Panc1 (cell line): ENCODE measurements at regions not wholly inside any gene's neighbourhood (a gene's known extent, or its start where the extent isn't known, plus 50 kb on each side); places are given as distances from the start of the nearest gene placed in this dataset.
A peak's percentile ranks its signal among the peaks of the same experiment; 100 is the strongest.

Experiments used
- ATAC-seq: fragments of 200-7000 bp; cut with Tn5 transposase; 2 replicates; pipeline ENCODE4 v1.9.1; 2020; ENCODE audit warnings: mild to moderate bottlenecking, moderate library complexity
- BruUV-seq: library from RNA; stranded (reverse); fragments of 400-500 nt; replicated peaks from 2 replicates; lab custom pipeline; 2021; lab: Mats Ljungman, UMichigan
- CTCF ChIA-PET: fragments of 300-600 bp; sonication (Branson Sonifier 250); formaldehyde crosslinking; loops from one replicate; lab custom pipeline; 2022; ENCODE audit warnings: antibody characterized with exemption; lab: Charles Lee
- POLR2A ChIA-PET: fragments of 300-600 bp; sonication (Branson Sonifier 250); formaldehyde crosslinking; loops from one replicate; lab custom pipeline; 2022; ENCODE audit warnings: antibody characterized with exemption; lab: Charles Lee
- DNase-seq: peaks from one replicate; pipeline ENCODE4 v3.0.0-alpha.2; 2010; ENCODE audit warnings: low read depth, low spot score
- H3K27ac ChIP-seq: 2 replicates; pipeline ENCODE4 v1.5.1; 2011; ENCODE audit warnings: mild to moderate bottlenecking, low read length, inconsistent platforms
- H3K27me3 ChIP-seq: fragments of 200-500 bp; sonication (Bioruptor generic); 2 replicates; pipeline ENCODE4 v1.6.0; 2014; ENCODE audit warnings: low read length, inconsistent platforms; ENCODE audit not compliant: control insufficient read depth, insufficient read depth
- H3K36me3 ChIP-seq: fragments of 200-500 bp; sonication (Bioruptor generic); 2 replicates; pipeline ENCODE4 v1.5.1; 2014; ENCODE audit warnings: inconsistent platforms, mild to moderate bottlenecking, low read length, moderate library complexity; ENCODE audit not compliant: control insufficient read depth, insufficient read depth
- H3K4me1 ChIP-seq: 2 replicates; pipeline ENCODE4 v1.5.1; 2011; ENCODE audit warnings: inconsistent platforms, mild to moderate bottlenecking, low read length, moderate library complexity; ENCODE audit not compliant: control insufficient read depth, insufficient read depth
- H3K4me3 ChIP-seq, 2 experiments: 2 replicates each; pipeline ENCODE4 v1.5.1; 2011 to 2012; ENCODE audit warnings: low read depth in 2 of 2, low read length in 2 of 2, mild to moderate bottlenecking in 2 of 2, inconsistent platforms in 1 of 2, moderate library complexity in 1 of 2
- H3K9me3 ChIP-seq: fragments of 200-500 bp; sonication (Bioruptor generic); 2 replicates; pipeline ENCODE4 v1.5.1; 2014; ENCODE audit warnings: low read depth, mild to moderate bottlenecking, inconsistent platforms, low read length, moderate library complexity; ENCODE audit not compliant: control insufficient read depth, insufficient read depth
- POLR2AphosphoS5 ChIP-seq: IDR thresholded peaks from 2 replicates; pipeline ENCODE4 v1.6.1; 2012; ENCODE audit warnings: mild to moderate bottlenecking, low read depth, low read length, moderate library complexity
- SIN3A ChIP-seq: IDR thresholded peaks from 2 replicates; pipeline ENCODE4 v1.6.1; 2012; ENCODE audit warnings: low read depth, mild to moderate bottlenecking, low read length, moderate library complexity, borderline replicate concordance; ENCODE audit not compliant: insufficient read depth
- TCF7L2 ChIP-seq: IDR thresholded peaks from 2 replicates; pipeline ENCODE4 v1.6.1; 2011; ENCODE audit warnings: mild to moderate bottlenecking, low read depth, low read length, inconsistent platforms
- in situ Hi-C: cut with HindIII; loops from 2 replicates; pipeline ENCODE4 v1.10.0; 2016; ENCODE audit warnings: low sequenced_read_pairs, low pct_unique_long_range_greater_than_20kb
- intact Hi-C: fragments of 100-400 bp; cut with micrococcal nuclease; formaldehyde crosslinking; loops from one replicate; pipeline ENCODE4 v1.10.0; 2022; ENCODE audit not compliant: unreplicated experiment
- TF ChIP-seq, protein P1 (sequence below): fragments of 450-650 bp; IDR thresholded peaks from 2 replicates; pipeline ENCODE4 v1.5.1; 2017; ENCODE audit warnings: mild to moderate bottlenecking
- TF ChIP-seq, protein P2 (sequence below), 2 experiments: IDR thresholded peaks; 2 replicates each; pipeline ENCODE4 v1.6.1; 2011 to 2012; ENCODE audit warnings: low read depth in 2 of 2, control low read depth in 1 of 2, low read length in 1 of 2, mild to moderate bottlenecking in 1 of 2, moderate library complexity in 1 of 2; ENCODE audit not compliant: insufficient read depth in 1 of 2

DNA sequence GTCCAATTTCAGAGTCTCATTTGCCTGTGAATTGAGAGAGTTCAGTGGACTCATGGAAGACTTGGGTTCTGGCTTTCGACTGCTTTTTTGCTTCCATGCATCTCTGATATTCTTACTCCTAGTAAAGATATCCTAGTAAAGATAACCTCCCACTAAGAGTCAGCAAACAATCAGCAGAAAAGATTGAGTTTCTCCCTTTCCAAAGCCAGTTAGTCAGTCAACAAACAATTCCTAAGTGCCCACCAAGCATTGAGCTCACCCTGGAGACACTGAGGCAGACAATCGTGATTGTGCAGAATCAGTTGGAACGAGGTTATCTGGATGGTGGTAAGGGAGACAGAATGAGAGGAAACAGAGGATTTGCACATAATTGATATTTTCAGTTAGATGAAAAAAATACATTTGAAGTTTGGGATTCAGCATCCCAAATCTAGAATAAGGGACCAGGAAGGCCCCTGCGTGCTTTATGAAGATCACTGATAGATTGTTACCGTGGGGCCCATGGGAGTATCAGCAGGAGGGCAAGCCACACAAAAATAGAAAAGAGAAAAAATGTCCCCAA lies 99.7 kb upstream of the SLC38A2 start:
- H3K9me3 ChIP-seq: no peaks in the 10 kb centered on the region; the same call in 1 of the 2 replicates
- TF ChIP-seq TCF7L2: no peak
- TF ChIP-seq SIN3A: no peak
- TF ChIP-seq, protein P1, sequence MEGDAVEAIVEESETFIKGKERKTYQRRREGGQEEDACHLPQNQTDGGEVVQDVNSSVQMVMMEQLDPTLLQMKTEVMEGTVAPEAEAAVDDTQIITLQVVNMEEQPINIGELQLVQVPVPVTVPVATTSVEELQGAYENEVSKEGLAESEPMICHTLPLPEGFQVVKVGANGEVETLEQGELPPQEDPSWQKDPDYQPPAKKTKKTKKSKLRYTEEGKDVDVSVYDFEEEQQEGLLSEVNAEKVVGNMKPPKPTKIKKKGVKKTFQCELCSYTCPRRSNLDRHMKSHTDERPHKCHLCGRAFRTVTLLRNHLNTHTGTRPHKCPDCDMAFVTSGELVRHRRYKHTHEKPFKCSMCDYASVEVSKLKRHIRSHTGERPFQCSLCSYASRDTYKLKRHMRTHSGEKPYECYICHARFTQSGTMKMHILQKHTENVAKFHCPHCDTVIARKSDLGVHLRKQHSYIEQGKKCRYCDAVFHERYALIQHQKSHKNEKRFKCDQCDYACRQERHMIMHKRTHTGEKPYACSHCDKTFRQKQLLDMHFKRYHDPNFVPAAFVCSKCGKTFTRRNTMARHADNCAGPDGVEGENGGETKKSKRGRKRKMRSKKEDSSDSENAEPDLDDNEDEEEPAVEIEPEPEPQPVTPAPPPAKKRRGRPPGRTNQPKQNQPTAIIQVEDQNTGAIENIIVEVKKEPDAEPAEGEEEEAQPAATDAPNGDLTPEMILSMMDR: no peak
- TF ChIP-seq POLR2AphosphoS5: no peak
- TF ChIP-seq, protein P2, sequence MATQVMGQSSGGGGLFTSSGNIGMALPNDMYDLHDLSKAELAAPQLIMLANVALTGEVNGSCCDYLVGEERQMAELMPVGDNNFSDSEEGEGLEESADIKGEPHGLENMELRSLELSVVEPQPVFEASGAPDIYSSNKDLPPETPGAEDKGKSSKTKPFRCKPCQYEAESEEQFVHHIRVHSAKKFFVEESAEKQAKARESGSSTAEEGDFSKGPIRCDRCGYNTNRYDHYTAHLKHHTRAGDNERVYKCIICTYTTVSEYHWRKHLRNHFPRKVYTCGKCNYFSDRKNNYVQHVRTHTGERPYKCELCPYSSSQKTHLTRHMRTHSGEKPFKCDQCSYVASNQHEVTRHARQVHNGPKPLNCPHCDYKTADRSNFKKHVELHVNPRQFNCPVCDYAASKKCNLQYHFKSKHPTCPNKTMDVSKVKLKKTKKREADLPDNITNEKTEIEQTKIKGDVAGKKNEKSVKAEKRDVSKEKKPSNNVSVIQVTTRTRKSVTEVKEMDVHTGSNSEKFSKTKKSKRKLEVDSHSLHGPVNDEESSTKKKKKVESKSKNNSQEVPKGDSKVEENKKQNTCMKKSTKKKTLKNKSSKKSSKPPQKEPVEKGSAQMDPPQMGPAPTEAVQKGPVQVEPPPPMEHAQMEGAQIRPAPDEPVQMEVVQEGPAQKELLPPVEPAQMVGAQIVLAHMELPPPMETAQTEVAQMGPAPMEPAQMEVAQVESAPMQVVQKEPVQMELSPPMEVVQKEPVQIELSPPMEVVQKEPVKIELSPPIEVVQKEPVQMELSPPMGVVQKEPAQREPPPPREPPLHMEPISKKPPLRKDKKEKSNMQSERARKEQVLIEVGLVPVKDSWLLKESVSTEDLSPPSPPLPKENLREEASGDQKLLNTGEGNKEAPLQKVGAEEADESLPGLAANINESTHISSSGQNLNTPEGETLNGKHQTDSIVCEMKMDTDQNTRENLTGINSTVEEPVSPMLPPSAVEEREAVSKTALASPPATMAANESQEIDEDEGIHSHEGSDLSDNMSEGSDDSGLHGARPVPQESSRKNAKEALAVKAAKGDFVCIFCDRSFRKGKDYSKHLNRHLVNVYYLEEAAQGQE (IDR thresholded peaks at IDR 0.05; ENCODE audit: insufficient read depth in 1 of 2, low read depth in 2 of 2, low read length in 1 of 2): no peak
- in situ Hi-C loops (loop anchor here (5.0 kb wide), 1 partner anchor 40 kb away; no protein-coding TSS in a partner anchor), intact Hi-C loops (loop anchor here (5.0 to 10.0 kb wide), 2 partner anchors 100 to 193 kb away; partner anchors contain the start of gene SLC38A2)
- H3K27me3 ChIP-seq: no peaks in the 10 kb centered on the region
- peaks cover 43% of the 10 kb centered on the region for H3K4me1 ChIP-seq
- peak overlapping the region; percentile 94 for H3K27ac ChIP-seq
- ATAC-seq (no peak), DNase-seq (no peak)
- CTCF ChIA-PET: no interaction called here
- no peaks in the 10 kb centered on the region for H3K36me3 ChIP-seq
- POLR2A ChIA-PET: no interaction called here
- H3K4me3 ChIP-seq: no peak overlapping the region
- no TSS peak for BruUV-seq

DNA sequence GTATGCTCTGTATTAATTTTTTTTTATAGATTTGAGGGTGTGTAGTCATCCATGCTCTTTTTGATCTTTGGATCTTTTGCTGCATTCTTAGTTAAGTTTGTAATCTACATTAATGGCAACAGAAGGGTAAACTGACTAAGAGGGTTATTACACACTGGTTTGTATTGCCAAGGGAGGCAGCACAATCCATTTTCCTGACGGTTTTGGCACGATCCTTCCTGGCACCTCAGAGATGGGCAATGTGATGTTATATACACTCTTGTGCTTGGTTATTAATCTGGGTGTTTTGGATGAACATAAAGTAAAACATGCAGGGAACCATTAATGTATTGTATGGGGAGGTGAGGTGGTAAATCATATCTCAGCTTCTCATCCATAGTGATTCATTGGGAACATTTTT lies 98.8 kb upstream of the SLC38A2 start:
- BruUV-seq: no TSS peak
- CTCF ChIA-PET: no interaction called here

DNA sequence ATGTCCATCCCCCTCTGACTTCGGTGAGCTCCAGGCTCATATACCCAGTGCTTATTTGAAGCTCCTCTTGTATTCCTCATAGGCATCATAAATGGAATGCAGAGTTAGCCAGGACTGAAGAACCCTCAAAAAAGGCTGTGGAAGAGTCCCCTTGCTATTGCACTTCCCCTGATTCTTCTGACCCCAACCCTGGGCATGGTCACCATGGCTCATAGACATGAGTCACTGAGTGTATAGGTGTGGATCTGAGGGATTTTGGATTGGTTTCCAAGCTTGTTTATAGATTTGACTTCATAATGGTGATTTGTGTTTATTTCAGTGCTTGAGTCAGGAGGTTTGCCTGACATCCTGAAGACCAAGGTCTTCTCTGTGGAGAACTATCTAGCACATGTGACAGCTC lies 98.4 kb upstream of the SLC38A2 start:
- no peak overlapping the region for H3K4me3 ChIP-seq
- no peaks in the 10 kb centered on the region for H3K27me3 ChIP-seq
- no peaks in the 10 kb centered on the region; the same call in 1 of the 2 replicates for H3K9me3 ChIP-seq
- in situ Hi-C loops: loop anchor here (5.0 kb wide), 1 partner anchor 39 kb away; no protein-coding TSS in a partner anchor
- ATAC-seq (no peak), DNase-seq (no peak)
- no TSS peak for BruUV-seq
- H3K27ac ChIP-seq: peak overlapping the region; percentile 94
- TF ChIP-seq TCF7L2: no peak
- TF ChIP-seq, protein P2 (IDR thresholded peaks at IDR 0.05; ENCODE audit: insufficient read depth in 1 of 2, low read depth in 2 of 2, low read length in 1 of 2): no peak
- no peak for TF ChIP-seq SIN3A
- TF ChIP-seq, protein P1: no peak
- TF ChIP-seq POLR2AphosphoS5: no peak
- ChIA-PET CTCF (no interaction called here), POLR2A (no interaction called here)
- no peaks in the 10 kb centered on the region for H3K36me3 ChIP-seq
- H3K4me1 ChIP-seq: peaks cover 40% of the 10 kb centered on the region
- intact Hi-C loops: loop anchor here (5.0 to 10.0 kb wide), 2 partner anchors 99 to 194 kb away; partner anchors contain the start of gene SLC38A2

More for the DNA sequence above, 98.8 kb upstream of the SLC38A2 start:
- H3K27ac ChIP-seq: peak overlapping the region; percentile 94
- no peaks in the 10 kb centered on the region for H3K36me3 ChIP-seq
- no peak overlapping the region for H3K4me3 ChIP-seq
- H3K9me3 ChIP-seq: no peaks in the 10 kb centered on the region; the same call in 1 of the 2 replicates
- no peak for ATAC-seq
- in situ Hi-C loops (loop anchor here (5.0 kb wide), 1 partner anchor 39 kb away; no protein-coding TSS in a partner anchor), intact Hi-C loops (loop anchor here (5.0 to 10.0 kb wide), 2 partner anchors 99 to 193 kb away; partner anchors contain the start of gene SLC38A2)
- no peaks in the 10 kb centered on the region for H3K27me3 ChIP-seq
- peaks cover 40% of the 10 kb centered on the region for H3K4me1 ChIP-seq
- POLR2A ChIA-PET: no interaction called here
- no peak for DNase-seq
- TF ChIP-seq POLR2AphosphoS5: no peak
